Activated CD4-positive, alpha-beta T cell treated with anti-CD3 and anti-CD28 coated beads, Interleukin-2, Interleukin-4, amounts not matched to agents 100 ng/mL and 50 ng/mL, durations not matched to agents 16 hours and 8 hours (primary cell): ENCODE measurements at regions not wholly inside any gene's neighbourhood (a gene's known extent, or its start where the extent isn't known, plus 50 kb on each side); places are given as distances from the start of the nearest gene placed in this dataset.

ENCODE experiments used
- DNase-seq: peaks from one replicate; pipeline ENCODE4 v3.0.0-alpha.2; 2020; ENCODE audit warnings: low spot score

DNA sequence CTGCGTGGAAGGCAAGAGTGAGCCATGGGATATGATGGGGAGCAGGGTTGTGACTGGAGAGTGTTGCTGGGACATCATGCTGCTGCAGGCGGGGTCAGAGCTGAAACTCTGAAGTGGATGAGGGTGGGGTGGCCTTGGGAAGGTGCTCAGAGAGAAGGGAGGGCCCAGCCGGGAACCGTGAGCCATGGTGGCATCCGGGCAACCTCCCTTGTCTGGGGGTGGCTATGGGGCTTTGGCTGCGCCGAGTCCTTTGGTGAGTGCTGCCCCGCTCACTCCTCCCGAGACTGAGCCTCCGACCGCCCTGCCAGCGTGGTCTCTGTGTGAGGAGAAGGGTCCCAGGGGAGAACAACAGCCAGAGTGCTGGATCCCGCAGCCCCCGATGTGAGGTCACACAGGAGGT lies 632.0 kb downstream of the BRD1 start:
- no peak for DNase-seq

DNA sequence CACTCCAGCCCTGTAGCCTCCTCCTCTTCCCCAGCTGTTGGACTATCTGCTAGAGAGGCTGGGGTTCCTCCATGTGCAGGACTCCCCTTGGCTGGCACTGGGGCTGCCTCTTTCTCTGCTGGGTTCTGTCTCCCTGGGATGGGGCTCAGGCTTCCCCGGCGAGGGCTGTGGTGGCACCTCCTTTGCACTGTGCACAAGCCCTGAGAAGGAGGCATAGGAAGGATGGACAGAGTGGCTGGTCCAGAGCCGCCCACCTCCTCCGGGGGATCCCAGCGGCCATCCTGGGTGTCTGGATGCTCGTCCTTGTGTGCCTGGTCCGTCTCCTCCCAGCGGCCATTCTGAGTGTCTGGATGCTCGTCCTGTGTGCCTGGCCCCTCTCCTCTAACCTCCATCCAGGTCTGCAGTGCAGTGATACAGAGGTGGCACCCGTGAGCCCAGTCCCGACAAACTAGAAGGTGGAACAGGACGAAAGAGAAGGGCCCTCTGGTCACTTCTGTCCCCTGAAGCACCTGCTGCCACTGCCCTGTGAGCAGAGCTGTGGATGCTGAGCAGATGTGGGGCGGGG lies 633.7 kb downstream of the BRD1 start:
- DNase-seq: no peak

DNA sequence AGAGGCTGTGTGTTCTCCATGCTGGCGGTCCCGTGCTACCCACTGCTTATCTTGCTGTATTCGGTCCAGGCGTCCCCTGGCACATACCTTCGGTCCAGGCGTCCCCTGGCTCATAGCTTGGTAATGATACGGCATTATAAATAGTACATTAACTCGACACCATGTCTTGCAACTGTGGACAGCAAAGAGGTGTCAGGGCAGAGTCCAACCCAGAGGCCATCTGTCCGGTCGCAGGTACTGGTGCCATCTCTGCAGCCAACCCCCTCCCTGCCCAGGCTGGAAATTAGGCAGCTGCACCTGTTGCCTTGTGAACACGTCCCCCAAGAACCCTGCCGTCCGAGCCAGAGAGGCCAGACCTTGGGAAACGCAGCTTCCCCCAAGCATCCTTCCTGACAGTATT lies 634.3 kb downstream of the BRD1 start:
- DNase-seq: no peak

DNA sequence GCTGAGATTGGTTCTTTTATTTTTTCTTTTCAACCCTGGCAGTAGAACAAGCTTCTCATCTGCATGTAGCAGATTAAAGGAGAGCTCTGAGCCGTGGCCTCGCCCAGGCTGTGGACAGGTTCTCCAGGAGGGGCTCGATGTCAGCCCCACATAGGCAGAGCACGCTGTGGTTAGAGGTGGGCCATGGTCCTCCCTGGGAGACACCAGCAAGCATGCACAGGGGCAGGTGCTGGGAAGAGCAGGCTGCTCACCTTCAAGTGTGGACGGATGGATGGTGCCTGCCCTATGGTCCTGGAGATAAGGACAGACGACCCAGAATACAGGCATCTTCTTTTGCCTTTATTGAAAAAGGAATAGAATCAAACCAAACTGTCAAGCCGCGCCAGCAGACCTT lies 634.8 kb downstream of the BRD1 start:
- DNase-seq: no peak

DNA sequence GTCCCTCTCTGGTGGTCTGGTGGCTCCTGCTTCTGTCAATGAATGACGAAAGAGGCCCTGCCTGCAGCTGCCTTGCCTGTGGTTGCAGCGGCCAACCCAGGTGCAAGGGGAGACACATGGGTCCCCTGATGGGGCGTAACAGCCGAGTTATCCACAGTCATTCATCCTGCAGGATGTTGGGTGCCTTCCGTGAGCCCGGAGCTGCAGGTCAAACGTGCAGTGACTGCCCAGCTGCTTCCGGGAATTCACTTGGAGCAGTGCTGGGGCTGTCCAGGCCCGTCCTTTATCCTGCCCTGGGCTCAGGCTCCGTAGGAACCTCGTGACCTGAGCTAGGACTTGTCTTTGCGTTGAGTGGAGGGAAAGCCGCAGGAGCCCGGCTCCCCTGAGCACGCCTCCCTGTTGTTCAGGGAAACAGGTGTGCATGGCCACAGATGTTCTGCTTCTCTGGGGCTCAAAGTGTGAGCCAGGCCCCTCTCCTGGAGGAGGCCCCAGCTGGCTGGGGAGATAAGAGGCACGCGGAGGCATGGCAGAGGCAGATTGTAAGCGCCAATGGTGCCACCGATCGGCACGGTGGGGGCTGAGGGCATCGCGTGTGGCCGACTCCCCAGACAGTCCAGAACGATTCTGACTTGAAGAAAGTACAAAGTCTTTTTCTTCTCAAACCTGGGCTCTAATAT lies 635.4 kb downstream of the BRD1 start:
- DNase-seq: no peak

DNA sequence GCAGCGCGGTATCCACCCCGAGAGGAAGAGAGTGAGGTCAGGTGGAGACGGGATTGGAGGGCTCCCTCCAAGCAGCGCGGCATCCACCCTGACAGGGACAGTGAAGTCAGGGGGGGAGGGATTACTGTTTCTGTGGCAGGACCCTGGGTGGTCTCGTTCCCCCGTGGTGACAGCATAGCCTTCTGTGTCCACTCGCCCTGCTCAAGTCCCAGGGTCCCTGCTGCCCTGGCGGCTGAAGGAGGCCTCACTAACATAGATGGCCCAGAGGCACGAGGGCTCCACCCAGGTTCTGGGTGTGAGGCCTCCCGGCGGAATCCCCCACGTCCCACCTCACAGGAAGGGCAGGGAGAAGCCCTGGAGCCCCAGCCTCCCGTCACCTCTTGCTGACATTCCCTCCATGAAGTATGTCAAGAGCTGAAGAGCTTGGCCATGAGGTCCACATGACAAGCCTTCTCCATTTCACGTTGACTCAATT lies 636.1 kb downstream of the BRD1 start:
- DNase-seq: no peak

DNA sequence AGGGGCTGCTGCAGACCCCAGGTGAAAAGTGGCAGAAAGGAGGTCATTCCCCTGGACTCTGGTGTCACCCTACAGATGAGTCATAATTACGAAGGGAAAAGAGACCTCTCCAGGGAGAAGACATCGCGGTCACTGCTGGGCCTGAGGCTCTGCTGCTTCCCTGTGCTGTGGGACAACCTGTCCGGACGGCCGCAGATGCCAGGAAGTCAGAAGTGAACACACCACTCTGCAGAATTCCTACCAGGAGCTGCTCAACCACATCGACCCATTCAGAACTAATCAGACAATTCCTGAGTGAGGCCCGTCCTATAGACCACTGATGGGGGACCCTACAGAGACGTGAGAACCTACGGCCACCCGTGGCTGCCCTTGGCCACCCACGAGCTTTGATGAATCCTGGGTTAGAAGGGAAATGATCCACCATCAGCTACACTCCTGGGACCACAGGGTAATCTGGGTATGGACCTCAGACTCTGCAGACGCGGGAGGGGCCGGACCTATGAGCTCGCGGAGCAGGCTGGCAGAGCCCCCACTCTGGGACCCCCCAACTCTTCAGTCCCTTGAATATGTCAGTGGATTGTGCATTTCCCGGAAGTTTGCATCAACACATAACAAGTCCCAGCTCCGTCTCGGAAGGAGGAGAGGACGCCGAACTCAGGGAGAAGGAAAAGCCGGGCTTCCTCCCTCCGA lies 636.7 kb downstream of the BRD1 start:
- no peak for DNase-seq

DNA sequence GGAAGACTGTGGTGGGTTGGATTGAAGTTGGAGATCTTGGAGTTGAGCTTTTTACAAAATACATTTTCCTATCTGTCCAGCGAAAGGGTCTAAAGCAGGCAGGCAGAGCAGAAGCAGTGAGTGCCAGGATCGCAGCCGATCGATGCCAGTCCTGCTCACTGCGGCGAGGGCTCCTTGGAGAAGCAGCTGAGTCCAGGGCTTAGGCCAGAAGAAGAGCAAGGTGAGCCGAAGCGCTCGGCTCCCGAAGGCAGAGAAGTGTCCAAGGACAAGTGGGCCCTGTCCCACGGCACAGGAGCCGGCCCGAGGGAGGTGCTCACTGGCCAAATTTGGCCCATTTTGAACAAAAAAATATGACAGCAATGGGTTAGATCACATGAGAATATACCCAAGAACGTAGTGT lies 637.8 kb downstream of the BRD1 start:
- no peak for DNase-seq

DNA sequence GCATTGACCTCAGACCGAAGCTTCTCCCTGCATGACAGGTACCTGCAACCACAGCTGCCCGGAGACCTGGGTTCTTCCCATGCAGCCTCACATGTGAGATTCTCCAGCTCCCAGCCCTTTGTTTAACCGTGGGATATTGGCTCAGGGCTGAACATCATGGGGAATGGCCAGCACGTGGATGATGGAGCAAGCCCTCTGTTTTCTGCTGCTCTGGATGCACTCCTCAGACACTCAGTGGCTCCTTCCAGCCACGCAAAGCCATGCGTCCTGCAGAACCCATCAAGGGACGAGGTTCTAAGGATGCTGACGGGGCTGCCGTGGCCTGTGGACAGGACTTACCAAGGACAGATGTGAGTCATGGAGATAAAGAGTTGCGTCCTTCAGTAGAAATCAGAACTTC lies 639.1 kb downstream of the BRD1 start:
- no peak for DNase-seq

DNA sequence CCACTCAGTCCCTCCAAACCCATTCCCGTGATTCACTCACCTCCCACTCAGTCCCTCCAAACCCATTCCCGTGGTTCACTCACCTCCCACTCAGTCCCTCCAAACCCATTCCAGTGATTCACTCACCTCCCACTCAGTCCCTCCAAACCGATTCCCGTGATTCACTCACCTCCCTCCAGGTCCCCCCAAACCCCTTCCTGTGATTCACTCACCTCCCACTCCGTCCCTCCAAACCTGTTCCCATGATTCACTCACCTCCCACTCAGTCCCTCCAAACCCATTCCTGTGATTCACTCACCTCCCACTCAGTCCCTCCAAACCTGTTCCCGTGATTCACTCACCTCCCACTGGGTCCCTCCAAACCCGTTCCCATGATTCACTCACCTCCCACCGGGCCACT lies 639.6 kb downstream of the BRD1 start:
- DNase-seq: no peak

DNA sequence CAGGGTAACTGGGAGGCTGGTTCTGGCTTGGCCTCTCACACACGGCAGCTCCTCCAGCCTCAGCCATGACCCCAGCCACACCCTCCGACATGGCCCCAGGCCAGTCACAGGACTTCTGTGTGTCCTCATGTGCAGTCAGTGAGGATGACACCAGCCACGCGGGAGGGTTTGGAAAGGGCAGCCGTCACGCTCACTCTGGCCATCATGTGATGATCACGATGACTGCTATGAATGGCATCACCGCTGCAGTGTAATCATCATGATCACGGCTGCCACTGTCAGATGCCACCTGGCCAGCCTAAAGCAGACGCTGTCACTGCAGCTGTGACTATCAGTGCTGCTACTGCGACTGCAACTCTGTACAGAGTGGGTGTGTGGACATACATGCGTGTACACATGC lies 640.9 kb downstream of the BRD1 start:
- no peak for DNase-seq

DNA sequence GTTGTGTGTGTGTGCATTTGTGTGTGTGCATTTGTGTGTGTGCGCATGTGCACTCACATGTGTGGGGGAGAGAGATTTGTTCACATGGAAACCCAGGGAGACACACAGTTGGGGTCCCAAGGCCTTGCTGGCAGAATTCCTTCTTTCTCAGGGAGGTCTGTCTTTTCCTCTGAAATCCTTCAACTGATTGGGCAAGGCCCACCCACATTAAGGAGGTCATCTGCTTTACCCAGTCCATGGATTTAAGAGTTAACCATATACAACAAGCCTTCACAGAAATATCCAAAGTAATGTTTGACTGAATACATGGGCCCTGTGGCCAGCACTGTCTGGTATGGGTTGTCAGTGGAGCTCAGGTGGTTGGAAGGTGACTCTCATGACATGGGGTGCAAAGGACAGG lies 641.4 kb downstream of the BRD1 start:
- no peak for DNase-seq

DNA sequence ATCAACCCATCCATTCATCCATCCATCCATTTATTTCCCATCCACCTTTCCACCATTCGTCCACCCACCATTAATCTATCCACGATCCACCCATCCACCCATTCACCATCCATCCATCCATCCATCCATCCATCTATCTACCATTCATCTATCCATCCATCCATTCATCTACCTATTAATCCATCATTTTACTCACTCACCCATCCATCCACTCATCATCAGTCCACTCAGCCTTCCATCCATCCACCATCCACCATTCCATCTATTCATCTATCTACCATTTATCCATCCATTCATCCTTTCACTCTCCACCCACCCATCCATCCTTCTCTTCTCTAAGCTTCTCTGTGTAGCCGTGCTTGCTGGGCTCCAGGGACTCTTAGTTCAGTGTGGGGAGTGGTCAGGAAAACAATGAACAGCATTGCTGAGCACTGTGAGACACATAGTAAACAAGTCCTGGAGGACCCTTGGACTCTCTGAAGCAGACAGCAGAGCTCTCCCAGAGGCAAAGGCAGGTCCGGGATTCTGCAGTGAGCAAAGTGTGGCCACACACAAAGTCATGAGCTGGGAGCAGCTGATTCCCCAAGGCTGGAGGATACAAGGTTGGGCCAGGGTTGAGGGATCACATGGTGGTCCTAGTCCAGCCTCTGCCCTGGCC lies 642.2 kb downstream of the BRD1 start:
- DNase-seq: no peak

DNA sequence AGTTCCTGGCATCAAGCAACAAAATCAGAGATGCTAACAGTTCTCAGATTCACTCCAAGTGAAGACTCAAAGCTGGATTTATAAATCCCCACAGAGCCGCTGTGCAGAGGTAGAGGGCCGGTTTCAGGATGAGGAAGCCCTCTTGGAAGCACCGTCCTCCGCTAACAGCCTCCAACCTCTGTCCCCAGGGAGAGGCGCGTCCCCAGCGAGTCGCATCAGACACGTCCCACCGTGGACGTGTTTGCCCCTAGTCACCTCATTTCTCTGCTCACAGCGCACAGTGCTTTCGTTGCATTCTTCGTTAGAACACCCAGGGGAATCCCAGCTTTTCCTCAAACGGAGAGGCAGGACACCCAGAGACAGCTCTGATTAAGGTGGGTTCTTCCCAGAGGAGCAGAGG lies 642.9 kb downstream of the BRD1 start:
- no peak for DNase-seq

DNA sequence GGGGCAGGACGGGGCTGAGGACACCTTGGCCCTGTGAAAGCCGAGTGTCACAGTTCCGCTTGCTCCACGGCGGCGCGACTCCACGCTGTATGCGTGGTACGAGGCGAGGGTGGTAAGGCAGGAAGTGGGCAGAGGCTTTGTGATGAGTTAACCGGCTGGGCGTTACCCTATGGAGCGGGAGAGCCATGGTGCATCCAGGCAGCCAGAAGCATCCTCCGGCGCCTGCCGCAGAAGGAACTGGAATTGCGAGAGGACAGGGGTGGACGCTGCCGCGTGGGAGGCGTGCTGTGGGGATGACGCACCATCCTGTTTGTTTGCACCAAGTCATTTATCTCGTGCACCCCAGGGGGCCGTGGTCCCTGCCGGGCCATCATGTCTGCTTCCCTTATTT lies 643.9 kb downstream of the BRD1 start:
- no peak for DNase-seq

DNA sequence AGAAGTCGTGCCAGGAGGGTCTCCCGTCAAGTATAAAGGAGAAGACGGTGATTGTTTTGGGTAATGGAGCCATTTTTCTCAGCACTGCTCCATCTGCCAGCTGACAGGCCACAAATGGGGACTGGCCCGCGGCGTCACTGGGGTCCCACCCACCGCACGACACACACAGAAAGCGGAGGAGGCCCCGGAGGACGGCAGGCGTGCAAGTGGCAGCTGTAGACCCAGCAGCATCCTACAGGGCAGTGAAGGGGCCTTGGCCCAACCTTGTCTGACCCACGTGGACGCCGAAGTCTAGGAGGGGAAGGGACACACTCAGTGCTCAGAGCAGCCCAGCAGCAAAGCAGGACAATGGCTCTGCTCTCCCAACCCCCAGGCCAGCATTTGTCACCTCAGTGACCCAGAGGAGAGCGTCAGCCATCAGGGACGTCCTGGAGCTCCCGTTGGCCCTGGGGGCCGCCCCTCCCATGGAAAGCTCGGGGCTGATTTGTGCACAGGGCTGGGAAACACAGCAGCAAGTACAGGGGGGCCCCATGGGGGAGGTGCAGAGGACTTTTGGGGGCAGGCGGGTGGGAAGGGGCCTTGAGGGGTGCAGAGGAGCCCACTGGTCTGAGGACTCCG lies 644.4 kb downstream of the BRD1 start:
- DNase-seq: no peak

DNA sequence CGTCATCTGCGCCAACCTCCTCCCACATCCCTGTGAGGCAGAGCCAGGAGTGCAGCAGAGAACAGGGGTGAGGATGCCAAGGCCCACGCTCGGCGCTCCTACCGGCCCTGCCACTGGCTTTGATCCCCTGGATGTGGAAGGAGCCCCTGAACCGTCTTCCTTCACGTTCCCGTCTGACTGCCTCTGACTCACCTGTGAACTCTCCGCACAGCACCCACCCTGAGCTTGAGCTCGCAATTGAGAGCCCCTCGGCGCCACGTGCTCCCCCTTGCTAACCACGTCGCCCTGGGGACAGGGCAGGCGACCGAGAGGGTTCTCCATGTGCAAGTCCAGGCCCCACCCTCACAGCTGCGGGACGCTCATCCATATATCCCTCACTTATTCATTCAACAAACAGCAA lies 645.3 kb downstream of the BRD1 start:
- no peak for DNase-seq

DNA sequence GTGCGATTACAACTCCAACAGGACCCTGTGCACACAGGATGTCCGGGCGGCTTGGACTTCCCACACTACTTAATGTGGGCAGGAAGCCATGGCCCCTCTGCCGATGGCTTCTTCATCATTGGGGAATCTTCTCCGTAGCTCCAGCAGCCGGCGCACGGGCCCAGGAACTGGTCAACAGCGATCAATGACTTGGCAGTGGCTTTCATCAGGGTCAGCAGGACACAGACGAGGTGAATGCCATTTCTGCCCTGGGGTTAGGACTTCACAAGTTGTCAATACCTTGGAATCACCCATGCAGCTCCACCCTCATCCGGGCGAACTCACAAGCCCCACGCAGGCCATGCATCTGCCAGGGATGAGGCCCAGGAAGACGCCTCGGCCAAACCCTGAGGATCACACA lies 645.7 kb downstream of the BRD1 start:
- DNase-seq: no peak

DNA sequence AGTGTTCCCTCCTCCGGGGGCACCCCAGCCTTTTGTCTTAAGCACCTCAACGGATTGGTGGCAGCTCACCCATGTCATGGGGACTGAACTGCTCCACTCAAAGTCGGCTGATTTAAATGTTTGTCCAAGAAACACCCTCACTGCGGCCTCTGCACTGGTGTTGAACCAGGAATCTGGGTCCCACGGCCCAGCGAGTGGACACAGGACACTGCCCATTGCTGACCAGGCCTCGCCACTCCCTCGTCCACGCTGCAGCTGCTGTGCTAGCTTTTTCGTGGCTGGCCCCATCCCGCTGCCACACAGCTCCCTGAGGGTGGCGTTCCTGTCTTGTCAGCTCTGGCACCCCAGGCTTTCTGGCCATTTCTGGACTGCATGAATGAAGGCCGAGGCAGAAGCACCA lies 646.2 kb downstream of the BRD1 start:
- DNase-seq: no peak

DNA sequence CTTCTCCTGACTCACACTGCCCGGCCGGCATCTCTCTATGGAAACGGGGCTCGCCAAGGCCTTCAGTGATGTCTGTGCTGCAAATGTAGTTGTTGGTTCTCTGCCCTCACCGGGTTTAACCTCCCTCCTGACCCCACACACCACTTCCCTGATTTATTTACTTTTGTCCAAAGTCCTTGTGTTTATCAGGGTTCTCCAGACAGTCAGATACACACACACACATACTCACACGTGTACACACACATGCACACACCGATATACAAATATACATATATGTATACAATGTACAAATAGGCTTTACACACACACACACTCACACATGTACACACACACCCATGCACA lies 647.0 kb downstream of the BRD1 start:
- DNase-seq: no peak

DNA sequence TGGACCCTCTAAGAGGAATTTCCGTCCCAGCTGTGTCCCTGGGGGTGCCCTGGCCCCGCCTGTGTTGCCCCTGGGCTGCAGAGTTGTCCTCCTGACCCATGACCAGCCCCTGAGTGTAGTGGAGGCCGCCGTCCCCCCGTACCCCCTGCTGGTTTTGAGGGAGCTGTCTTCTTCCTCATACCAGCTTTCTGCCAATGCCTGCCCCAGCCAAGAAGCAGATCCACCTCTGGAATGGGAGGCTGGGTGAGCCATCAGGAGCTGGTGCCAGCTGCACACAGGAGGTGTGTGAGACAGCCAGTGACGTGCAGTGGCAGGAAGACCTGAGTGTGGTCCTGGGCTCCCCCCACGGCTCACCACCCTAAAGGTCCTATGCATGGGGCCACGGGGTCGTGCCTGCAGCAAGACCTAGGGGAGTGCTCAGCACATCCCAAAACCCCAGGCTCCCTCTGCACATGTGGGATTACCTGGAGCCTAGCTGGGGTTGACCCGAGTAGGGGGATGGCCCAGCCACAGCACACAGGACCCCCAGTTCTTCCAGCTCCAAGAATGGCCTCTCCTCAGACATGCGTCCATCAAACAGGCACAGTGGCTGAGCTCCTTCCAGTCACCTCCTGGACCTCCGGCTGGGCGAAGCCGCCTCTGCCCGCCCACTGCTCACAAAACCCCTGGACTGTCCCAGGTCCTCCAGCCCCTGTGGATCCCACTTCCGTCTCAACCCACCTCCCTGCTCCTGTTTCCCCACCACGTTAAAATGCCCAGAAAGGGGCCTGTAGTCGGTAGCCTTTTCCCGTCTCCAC lies 647.6 kb downstream of the BRD1 start:
- DNase-seq: no peak

DNA sequence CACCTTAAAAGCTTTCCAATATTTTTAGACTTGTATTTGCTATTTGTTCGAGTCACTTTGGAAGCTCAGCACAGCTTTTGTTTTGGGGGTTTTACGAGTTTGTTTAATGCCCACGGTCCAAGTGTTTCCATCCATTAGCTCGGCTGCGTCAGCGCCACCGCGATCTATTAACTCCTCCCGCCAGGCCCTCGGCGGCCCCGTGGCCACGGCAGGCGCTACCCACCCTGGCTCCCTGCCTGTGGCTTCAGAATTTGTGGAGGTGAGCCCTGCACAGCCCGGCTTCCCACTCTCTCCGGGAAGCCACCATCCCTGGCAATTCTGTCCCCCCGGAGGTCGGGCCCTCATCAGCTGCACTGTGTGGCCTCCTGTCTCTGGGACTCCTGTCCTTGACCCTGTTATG lies 648.5 kb downstream of the BRD1 start:
- DNase-seq: no peak
